ENCODE measurements at regions not wholly inside any gene's neighbourhood (a gene's known extent, or its start where the extent isn't known, plus 50 kb on each side); places are given as distances from the start of the nearest gene placed in this dataset.

GRCh38 chr14:94686511-94687160 lies 74.4 kb downstream of the SERPINA3 start:
- TF ChIP-seq POLR2A (IDR thresholded peaks at IDR 0.05) (no peak), POLR2AphosphoS5 (IDR thresholded peaks at IDR 0.05) (no peak)
